Body of pancreas (tissue), 4 donors: ENCODE measurements at regions not wholly inside any gene's neighbourhood (a gene's known extent, or its start where the extent isn't known, plus 50 kb on each side); places are given as distances from the start of the nearest gene placed in this dataset.
"Not testable (repeated sequence)": the region's sequence is repeated elsewhere in the genome, so short reads cannot be mapped to it uniquely, and the experiment has no call there.

ENCODE experiments used
- CTCF ChIP-seq, 7 experiments: fragments of 450-650 bp in 4 of 7; fragments of 200-600 bp in 3 of 7; sonication (generic) in 3 of 7; IDR thresholded peaks; one replicate each; pipeline ENCODE4 v1.5.1; 2016 to 2019; ENCODE audit warnings: antibody characterized with exemption in 7 of 7
- POLR2A ChIP-seq, 3 donors: fragments of 450-650 bp; IDR thresholded peaks; one replicate each; pipeline ENCODE4 v1.6.1; 2016; ENCODE audit warnings: antibody characterized with exemption in 3 of 3, mild to moderate bottlenecking in 2 of 3

- not testable (repeated sequence) for TF ChIP-seq CTCF, POLR2A (IDR thresholded peaks at IDR 0.05)
These were observed 78.4 kb upstream of the GOLGA6L4 start for GRCh38 chr15:84157056-84157632.
